ENCODE measurements at regions not wholly inside any gene's neighbourhood (a gene's known extent, or its start where the extent isn't known, plus 50 kb on each side); places are given as distances from the start of the nearest gene placed in this dataset.
A peak's percentile ranks its signal among the peaks of the same experiment; 100 is the strongest.
"Not testable (repeated sequence)": the region's sequence is repeated elsewhere in the genome, so short reads cannot be mapped to it uniquely, and the experiment has no call there.

DNA sequence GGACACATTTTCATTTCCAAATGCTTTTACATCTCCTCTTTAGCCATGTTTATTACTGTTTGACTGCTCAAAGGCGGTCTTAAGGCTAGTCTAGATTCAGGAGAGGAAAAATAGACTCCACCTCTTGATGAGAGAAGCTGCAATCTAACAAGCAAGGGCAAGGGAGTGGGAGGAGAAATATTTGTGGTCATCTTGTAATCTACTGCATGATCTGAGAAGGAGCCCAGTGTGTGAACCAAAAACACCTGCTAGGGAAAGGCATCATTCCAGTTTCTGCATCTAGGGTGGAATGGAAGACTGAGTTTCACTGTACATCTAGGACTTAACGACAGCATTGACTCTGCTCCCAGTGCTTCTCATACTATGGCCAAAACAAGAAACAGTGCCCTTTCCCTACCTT, 232.2 kb upstream of the HS3ST3A1 start:
- TF ChIP-seq POLR2A (IDR thresholded peaks at IDR 0.05; ENCODE audit: low read depth, low read length) = no peak
- DNase-seq (ENCODE audit: insufficient read length, low spot score) = no peak
- FAIRE-seq = no peak

DNA sequence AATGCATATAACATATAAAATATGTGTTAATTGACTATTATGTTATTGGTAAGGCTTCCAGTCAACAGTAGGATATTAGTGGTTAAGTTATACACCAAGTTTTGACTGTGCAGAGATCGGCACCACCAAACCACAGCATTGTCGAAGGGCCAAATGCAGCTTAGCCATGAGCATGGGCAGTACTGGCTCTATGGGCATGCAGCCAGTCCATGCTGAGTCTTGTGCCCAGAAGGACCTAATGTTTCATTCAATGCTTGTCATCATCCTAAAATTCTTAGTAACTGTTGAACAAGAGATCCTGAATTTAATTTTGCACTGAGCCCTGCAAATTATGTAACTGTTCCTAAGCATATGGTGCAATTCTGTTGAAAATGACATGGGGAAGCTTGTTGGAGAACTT, 233.4 kb upstream of the HS3ST3A1 start:
- DNase-seq (ENCODE audit: insufficient read length, low spot score) = no peak

DNA sequence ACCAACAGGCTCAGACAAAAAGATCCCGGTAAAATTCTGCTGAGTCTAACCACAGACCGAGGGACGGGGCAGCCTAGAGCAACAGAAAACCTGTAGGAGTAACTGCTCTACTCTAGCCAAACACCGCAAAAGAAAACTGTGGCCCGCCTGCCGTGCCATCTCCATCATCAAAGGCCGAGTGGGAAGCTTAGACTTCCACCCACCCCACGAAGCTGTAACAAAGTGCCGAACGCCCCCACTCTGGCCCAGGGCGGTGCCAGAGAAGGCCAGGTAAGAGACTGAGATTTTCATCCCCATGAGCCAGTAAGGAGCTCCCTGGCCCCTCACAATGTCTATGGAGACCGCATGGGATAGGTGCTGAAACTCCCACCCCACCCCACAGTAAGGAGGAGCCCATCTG, 231.9 kb upstream of the COX10 start:
- no peak for TF ChIP-seq POLR2A (IDR thresholded peaks at IDR 0.05; ENCODE audit: low read depth, low read length)
- DNase-seq (ENCODE audit: insufficient read length, low spot score) (no peak), FAIRE-seq (no peak)

More for the DNA sequence above, 233.4 kb upstream of the HS3ST3A1 start:
- no peak for FAIRE-seq
- TF ChIP-seq POLR2A (IDR thresholded peaks at IDR 0.05; ENCODE audit: low read depth, low read length) = no peak

DNA sequence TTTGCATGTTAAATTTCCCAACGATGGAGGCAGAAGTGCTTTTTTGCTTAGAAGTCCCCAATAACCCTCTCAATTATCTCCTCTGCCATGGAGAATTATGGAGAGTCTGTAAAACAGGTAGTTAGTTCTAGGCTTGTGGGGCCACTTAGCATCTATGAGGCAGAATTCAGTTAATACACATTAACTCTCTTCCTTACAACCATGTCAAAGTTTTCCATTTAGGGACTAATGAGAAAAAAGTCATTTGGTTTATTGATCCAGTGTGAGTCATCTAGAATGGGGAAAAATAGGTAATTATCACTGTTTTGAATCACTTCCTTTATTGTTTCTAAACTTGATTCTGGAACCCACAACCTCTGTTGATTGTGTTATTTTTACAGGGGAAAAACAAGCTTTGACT, 229.1 kb upstream of the COX10 start:
- DNase-seq (ENCODE audit: insufficient read length, low spot score) (no peak), FAIRE-seq (no peak)
- TF ChIP-seq POLR2A (IDR thresholded peaks at IDR 0.05; ENCODE audit: low read depth, low read length) = no peak

- no peak for TF ChIP-seq POLR2A (IDR thresholded peaks at IDR 0.05; ENCODE audit: low read depth, low read length)
- no peak for FAIRE-seq
- DNase-seq (ENCODE audit: insufficient read length, low spot score) = no peak
Observed at GRCh38 chr17:13843862-13844635, 225.3 kb upstream of the COX10 start.

DNA sequence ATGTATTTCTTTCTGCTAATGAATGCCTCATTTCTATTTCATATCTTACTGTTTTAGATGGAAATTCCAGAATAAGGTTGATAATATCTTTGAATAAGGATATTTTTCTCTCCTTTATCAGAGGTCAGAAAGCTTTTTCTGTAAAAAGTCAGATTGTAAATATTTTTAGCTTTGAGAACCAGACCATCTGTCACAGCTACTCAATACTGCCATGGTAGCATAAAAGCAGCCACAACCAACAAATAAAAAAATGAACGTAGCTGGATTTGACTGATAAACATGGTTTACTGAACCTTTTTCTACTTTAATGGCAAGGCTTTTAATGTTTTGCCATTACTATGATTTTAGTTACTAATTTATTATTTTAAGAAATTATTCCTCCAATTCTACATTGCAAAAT, 217.4 kb upstream of the COX10 start:
- no peak for DNase-seq (ENCODE audit: insufficient read length, low spot score)
- no peak for TF ChIP-seq POLR2A (IDR thresholded peaks at IDR 0.05; ENCODE audit: low read depth, low read length)
- no peak for FAIRE-seq

DNA sequence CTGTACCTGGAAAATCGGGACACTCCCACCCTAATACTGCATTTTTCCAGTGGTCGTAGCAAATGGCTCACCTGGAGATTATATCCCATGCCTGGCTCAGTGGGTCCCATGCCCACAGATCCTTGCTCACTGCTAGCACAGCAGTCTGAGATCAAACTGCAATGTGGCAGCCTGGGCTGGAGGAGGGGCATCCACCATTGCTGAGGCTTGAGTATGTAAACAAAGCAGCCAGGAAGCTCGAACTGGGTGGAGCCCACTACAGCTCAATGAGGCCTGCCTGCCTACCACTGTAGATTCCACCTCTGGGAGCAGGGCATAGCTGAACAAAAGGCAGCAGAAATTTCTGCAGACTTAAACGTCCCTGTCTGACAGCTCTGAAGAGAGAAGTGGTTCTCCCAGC, 213.6 kb upstream of the COX10 start:
- DNase-seq (ENCODE audit: insufficient read length, low spot score); FAIRE-seq: not testable (repeated sequence)

- no peak for TF ChIP-seq POLR2A (IDR thresholded peaks at IDR 0.05; ENCODE audit: low read depth, low read length)
- FAIRE-seq = no peak
- no peak for DNase-seq (ENCODE audit: insufficient read length, low spot score)
Observed at GRCh38 chr17:13862346-13862745, 207.0 kb upstream of the COX10 start.

- DNase-seq (ENCODE audit: insufficient read length, low spot score) = no peak
- no peak for FAIRE-seq
- TF ChIP-seq POLR2A (IDR thresholded peaks at IDR 0.05; ENCODE audit: low read depth, low read length) = no peak
Observed at GRCh38 chr17:13863436-13863835, 205.9 kb upstream of the COX10 start.

GRCh38 chr17:13864521-13864920, 204.8 kb upstream of the COX10 start:
- DNase-seq (ENCODE audit: insufficient read length, low spot score) (no peak), FAIRE-seq (peak; percentile 74)
- no peak for TF ChIP-seq POLR2A (IDR thresholded peaks at IDR 0.05; ENCODE audit: low read depth, low read length)

DNA sequence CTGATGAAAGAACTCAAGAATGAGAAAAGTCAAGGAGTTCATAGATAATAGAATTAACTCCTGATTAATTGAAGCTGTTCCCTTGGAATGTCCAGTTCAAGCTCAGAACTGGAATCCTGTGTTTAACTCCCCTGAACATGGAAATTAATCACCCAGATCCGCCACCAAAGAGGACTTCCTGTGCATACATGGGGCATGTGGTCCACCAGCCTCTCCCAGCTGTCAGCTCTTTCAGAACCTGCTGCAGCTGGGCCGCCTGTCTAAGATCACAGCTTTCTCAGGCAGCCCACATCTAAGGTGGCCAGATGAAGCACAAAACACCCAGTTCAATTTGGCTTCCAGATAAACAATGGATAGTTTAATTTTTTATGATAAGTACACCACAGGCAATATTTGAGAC, 203.7 kb upstream of the COX10 start:
- no peak for FAIRE-seq
- DNase-seq (ENCODE audit: insufficient read length, low spot score) = no peak
- no peak for TF ChIP-seq POLR2A (IDR thresholded peaks at IDR 0.05; ENCODE audit: low read depth, low read length)

- no peak for TF ChIP-seq POLR2A (IDR thresholded peaks at IDR 0.05; ENCODE audit: low read depth, low read length)
- DNase-seq (ENCODE audit: insufficient read length, low spot score) (no peak), FAIRE-seq (peak; percentile 15)
Observed at GRCh38 chr17:13869331-13869940, 199.9 kb upstream of the COX10 start.

DNA sequence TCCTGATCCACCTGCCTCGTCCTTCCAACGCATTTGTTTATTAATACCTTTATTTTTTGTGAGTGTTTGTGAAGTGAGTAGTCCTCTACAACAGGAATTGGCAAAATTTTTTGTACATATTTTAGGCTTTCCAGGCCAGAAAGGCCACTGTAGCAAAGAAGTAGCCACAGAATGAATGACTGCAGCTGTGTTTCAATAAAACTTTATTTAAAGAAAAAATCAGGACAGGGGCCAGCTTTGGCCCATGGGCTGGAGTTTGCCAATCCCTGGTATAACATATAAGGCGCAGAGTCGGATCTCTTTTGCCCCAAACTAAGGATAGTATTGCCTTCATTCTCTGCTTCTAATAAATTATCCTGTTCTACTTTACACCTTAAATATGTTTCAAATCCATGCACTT, 198.0 kb upstream of the COX10 start:
- DNase-seq (ENCODE audit: insufficient read length, low spot score) (no peak), FAIRE-seq (no peak)
- TF ChIP-seq POLR2A (IDR thresholded peaks at IDR 0.05; ENCODE audit: low read depth, low read length) = no peak

DNA sequence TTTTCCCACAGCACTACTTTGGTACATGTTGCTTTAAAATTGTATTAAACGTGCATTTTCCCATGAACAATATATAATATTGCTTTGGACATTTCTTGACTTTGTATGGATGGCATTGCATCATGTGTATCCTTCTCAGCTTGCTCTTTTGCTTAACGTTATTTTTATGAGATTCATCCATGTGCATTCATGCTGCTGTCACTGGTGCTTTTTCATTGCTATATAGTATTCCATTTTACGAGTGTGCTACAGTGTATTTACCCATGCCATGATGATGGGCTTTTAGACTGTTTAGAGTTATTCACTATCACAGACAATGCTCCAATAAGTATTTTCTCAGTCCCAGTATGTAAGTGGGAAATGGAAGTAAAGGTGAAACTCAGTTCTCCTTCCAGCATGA, 195.2 kb upstream of the COX10 start:
- no peak for TF ChIP-seq POLR2A (IDR thresholded peaks at IDR 0.05; ENCODE audit: low read depth, low read length)
- DNase-seq (ENCODE audit: insufficient read length, low spot score) (no peak), FAIRE-seq (no peak)

GRCh38 chr17:13874817-13875216, 194.5 kb upstream of the COX10 start:
- no peak for FAIRE-seq
- DNase-seq (ENCODE audit: insufficient read length, low spot score) = no peak
- TF ChIP-seq POLR2A (IDR thresholded peaks at IDR 0.05; ENCODE audit: low read depth, low read length) = no peak
